IPS-18c (cell line): ENCODE measurements at regions not wholly inside any gene's neighbourhood (a gene's known extent, or its start where the extent isn't known, plus 50 kb on each side); places are given as distances from the start of the nearest gene placed in this dataset.

Experiments
- H3K4me3 ChIP-seq: 2 replicates; pipeline ENCODE4 v1.7.0; 2013; ENCODE audit warnings: low read depth, mild to moderate bottlenecking, low read length, moderate library complexity; ENCODE audit not compliant: insufficient read depth
- H3K9me3 ChIP-seq: one replicate; pipeline ENCODE4 v1.6.1; 2013; ENCODE audit warnings: mild to moderate bottlenecking, low read length, moderate library complexity; ENCODE audit not compliant: control insufficient read depth, insufficient read depth

GRCh38 chr21:17032141-17032655, 480.6 kb upstream of the CXADR start:
- no peak overlapping the region for H3K4me3 ChIP-seq

GRCh38 chr21:17044696-17045095, 468.1 kb upstream of the CXADR start:
- Histone ChIP-seq H3K4me3 (no peak overlapping the region), H3K9me3 (no peaks in the 10 kb centered on the region)

More at GRCh38 chr21:17032141-17032655, 480.6 kb upstream of the CXADR start:
- peaks cover 7% of the 10 kb centered on the region for H3K9me3 ChIP-seq

GRCh38 chr21:17045214-17045853, 467.5 kb upstream of the CXADR start:
- H3K9me3 ChIP-seq, result no peaks in the 10 kb centered on the region
- H3K4me3 ChIP-seq, result no peak overlapping the region

GRCh38 chr21:17048974-17049373, 463.9 kb upstream of the CXADR start:
- Histone ChIP-seq H3K9me3 (no peaks in the 10 kb centered on the region), H3K4me3 (no peak overlapping the region)

- Histone ChIP-seq H3K4me3 (no peak overlapping the region), H3K9me3 (no peaks in the 10 kb centered on the region)
Measured at GRCh38 chr21:17050156-17050555, 462.7 kb upstream of the CXADR start.

GRCh38 chr21:17050646-17051045, 462.2 kb upstream of the CXADR start:
- Histone ChIP-seq H3K9me3 (no peaks in the 10 kb centered on the region), H3K4me3 (no peak overlapping the region)

- Histone ChIP-seq H3K4me3 (no peak overlapping the region), H3K9me3 (no peaks in the 10 kb centered on the region)
Measured at GRCh38 chr21:17051054-17051453, 461.8 kb upstream of the CXADR start.

GRCh38 chr21:17053321-17053720, 459.5 kb upstream of the CXADR start:
- H3K4me3 ChIP-seq, result no peak overlapping the region
- H3K9me3 ChIP-seq, result no peaks in the 10 kb centered on the region

- H3K4me3 ChIP-seq, result no peak overlapping the region
- no peaks in the 10 kb centered on the region for H3K9me3 ChIP-seq
Measured at GRCh38 chr21:17059936-17060335, 452.9 kb upstream of the CXADR start.

GRCh38 chr21:17066006-17066405, 446.8 kb upstream of the CXADR start:
- Histone ChIP-seq H3K9me3 (no peaks in the 10 kb centered on the region), H3K4me3 (no peak overlapping the region)

GRCh38 chr21:17071093-17071492, 441.8 kb upstream of the CXADR start:
- Histone ChIP-seq H3K9me3 (no peaks in the 10 kb centered on the region), H3K4me3 (no peak overlapping the region)

GRCh38 chr21:17081193-17081592, 431.6 kb upstream of the CXADR start:
- H3K4me3 ChIP-seq, result no peak overlapping the region
- H3K9me3 ChIP-seq, result no peaks in the 10 kb centered on the region

GRCh38 chr21:17082843-17083483, 429.9 kb upstream of the CXADR start:
- H3K9me3 ChIP-seq, result no peaks in the 10 kb centered on the region
- H3K4me3 ChIP-seq, result no peak overlapping the region

- Histone ChIP-seq H3K4me3 (no peak overlapping the region), H3K9me3 (no peaks in the 10 kb centered on the region)
Measured at GRCh38 chr21:17085707-17086106, 427.1 kb upstream of the CXADR start.

GRCh38 chr21:17088500-17088899, 424.3 kb upstream of the CXADR start:
- no peak overlapping the region for H3K4me3 ChIP-seq
- no peaks in the 10 kb centered on the region for H3K9me3 ChIP-seq

GRCh38 chr21:17089091-17089491, 423.8 kb upstream of the CXADR start:
- Histone ChIP-seq H3K4me3 (no peak overlapping the region), H3K9me3 (no peaks in the 10 kb centered on the region)

GRCh38 chr21:17101696-17102095, 411.1 kb upstream of the CXADR start:
- no peak overlapping the region for H3K4me3 ChIP-seq
- H3K9me3 ChIP-seq, result no peaks in the 10 kb centered on the region

GRCh38 chr21:17105932-17106331, 406.9 kb upstream of the CXADR start:
- Histone ChIP-seq H3K9me3 (peaks cover 2% of the 10 kb centered on the region), H3K4me3 (no peak overlapping the region)

GRCh38 chr21:17114045-17114444, 398.8 kb upstream of the CXADR start:
- H3K4me3 ChIP-seq, result no peak overlapping the region
- peaks cover 2% of the 10 kb centered on the region for H3K9me3 ChIP-seq
